ENCODE measurements at regions not wholly inside any gene's neighbourhood (a gene's known extent, or its start where the extent isn't known, plus 50 kb on each side); places are given as distances from the start of the nearest gene placed in this dataset.

GRCh38 chr5:74333430-74333829, 307.1 kb downstream of the ENC1 start:
- Histone ChIP-seq H2AFZ (no peak overlapping the region), H3K9me2 (ENCODE audit: insufficient read depth) (0 out of 2 replicates have a peak, but pooled peaks cover under 1% of the 10 kb centered on the region), H3K27ac (ENCODE audit: low read depth) (no peak overlapping the region), H3K79me2 (replicated peaks; ENCODE audit: insufficient read depth) (no peaks in the 10 kb centered on the region), H3K27me3 (ENCODE audit: insufficient read depth) (no peaks in the 10 kb centered on the region), H3K4me3 (no peak overlapping the region), H3K4me2 (no peak overlapping the region), H3K36me3 (ENCODE audit: insufficient read depth) (no peaks in the 10 kb centered on the region), H3K4me1 (ENCODE audit: insufficient read depth) (no peaks in the 10 kb centered on the region), H3F3A (replicated peaks; ENCODE audit: low read depth) (no peaks in the 10 kb centered on the region), H4K20me1 (replicated peaks; ENCODE audit: insufficient read depth) (no peaks in the 10 kb centered on the region)
- Mint-ChIP-seq H3K36me3 (ENCODE audit: low read depth) (no peaks in the 10 kb centered on the region), H3K9me3 (no peaks in the 10 kb centered on the region), H3K27ac (no peak overlapping the region), H3K27me3 (ENCODE audit: insufficient read depth, low read depth, poor library complexity) (no peaks in the 10 kb centered on the region), H3K4me1 (peaks cover 9% of the 10 kb centered on the region; the same call in 2 of the 3 replicates), H3K4me3 (no peak overlapping the region)
- DNase-seq (ENCODE audit: low spot score): no peak
- no peak for ATAC-seq
- no peak for TF ChIP-seq NANOG (IDR thresholded peaks at IDR 0.05; ENCODE audit: borderline replicate concordance)
- no peak for TF ChIP-seq POLR2AphosphoS5 (IDR thresholded peaks at IDR 0.05; ENCODE audit: low read depth)
- TF ChIP-seq STAT1 (IDR thresholded peaks at IDR 0.05; ENCODE audit: unreplicated experiment): no peak
- no peak for TF ChIP-seq ZNF114 (CRISPR knock-in tag; IDR thresholded peaks at IDR 0.05)
- no peak for TF ChIP-seq CREB1 (CRISPR knock-in tag; IDR thresholded peaks at IDR 0.05; ENCODE audit: low read depth)
- TF ChIP-seq EZH2phosphoT487 (IDR thresholded peaks at IDR 0.05; ENCODE audit: unreplicated experiment): no peak
- no peak for TF ChIP-seq JUNB (IDR thresholded peaks at IDR 0.05; ENCODE audit: unreplicated experiment)
- no peak for TF ChIP-seq ZNF331 (CRISPR knock-in tag; IDR thresholded peaks at IDR 0.05; ENCODE audit: low read depth)
- no peak for TF ChIP-seq ZNF462 (CRISPR knock-in tag; IDR thresholded peaks at IDR 0.05)
- TF ChIP-seq, protein P1, sequence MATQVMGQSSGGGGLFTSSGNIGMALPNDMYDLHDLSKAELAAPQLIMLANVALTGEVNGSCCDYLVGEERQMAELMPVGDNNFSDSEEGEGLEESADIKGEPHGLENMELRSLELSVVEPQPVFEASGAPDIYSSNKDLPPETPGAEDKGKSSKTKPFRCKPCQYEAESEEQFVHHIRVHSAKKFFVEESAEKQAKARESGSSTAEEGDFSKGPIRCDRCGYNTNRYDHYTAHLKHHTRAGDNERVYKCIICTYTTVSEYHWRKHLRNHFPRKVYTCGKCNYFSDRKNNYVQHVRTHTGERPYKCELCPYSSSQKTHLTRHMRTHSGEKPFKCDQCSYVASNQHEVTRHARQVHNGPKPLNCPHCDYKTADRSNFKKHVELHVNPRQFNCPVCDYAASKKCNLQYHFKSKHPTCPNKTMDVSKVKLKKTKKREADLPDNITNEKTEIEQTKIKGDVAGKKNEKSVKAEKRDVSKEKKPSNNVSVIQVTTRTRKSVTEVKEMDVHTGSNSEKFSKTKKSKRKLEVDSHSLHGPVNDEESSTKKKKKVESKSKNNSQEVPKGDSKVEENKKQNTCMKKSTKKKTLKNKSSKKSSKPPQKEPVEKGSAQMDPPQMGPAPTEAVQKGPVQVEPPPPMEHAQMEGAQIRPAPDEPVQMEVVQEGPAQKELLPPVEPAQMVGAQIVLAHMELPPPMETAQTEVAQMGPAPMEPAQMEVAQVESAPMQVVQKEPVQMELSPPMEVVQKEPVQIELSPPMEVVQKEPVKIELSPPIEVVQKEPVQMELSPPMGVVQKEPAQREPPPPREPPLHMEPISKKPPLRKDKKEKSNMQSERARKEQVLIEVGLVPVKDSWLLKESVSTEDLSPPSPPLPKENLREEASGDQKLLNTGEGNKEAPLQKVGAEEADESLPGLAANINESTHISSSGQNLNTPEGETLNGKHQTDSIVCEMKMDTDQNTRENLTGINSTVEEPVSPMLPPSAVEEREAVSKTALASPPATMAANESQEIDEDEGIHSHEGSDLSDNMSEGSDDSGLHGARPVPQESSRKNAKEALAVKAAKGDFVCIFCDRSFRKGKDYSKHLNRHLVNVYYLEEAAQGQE (IDR thresholded peaks at IDR 0.05; ENCODE audit: unreplicated experiment): no peak
- TF ChIP-seq, protein P2, sequence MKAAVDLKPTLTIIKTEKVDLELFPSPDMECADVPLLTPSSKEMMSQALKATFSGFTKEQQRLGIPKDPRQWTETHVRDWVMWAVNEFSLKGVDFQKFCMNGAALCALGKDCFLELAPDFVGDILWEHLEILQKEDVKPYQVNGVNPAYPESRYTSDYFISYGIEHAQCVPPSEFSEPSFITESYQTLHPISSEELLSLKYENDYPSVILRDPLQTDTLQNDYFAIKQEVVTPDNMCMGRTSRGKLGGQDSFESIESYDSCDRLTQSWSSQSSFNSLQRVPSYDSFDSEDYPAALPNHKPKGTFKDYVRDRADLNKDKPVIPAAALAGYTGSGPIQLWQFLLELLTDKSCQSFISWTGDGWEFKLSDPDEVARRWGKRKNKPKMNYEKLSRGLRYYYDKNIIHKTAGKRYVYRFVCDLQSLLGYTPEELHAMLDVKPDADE (IDR thresholded peaks at IDR 0.05): no peak
- no peak for TF ChIP-seq EZH2 (IDR thresholded peaks at IDR 0.05; ENCODE audit: low read depth, unreplicated experiment)
- no peak for TF ChIP-seq CTCF (conservative IDR thresholded peaks at IDR 0.05; ENCODE audit: low read depth in 2 of 2)

Data from GM23338 (cell line).